Left ventricle myocardium inferior (tissue), 1 donor: ENCODE measurements at regions not wholly inside any gene's neighbourhood (a gene's known extent, or its start where the extent isn't known, plus 50 kb on each side); places are given as distances from the start of the nearest gene placed in this dataset.

Experiments used
- DNase-seq: peaks from one replicate; pipeline ENCODE4 v3.0.0-alpha.2; 2020
- H3K27ac ChIP-seq: fragments of 200-600 bp; replicated peaks from 2 replicates; pipeline ENCODE4 v1.8.0; 2021
- H3K27me3 ChIP-seq: fragments of 200-600 bp; 2 replicates; pipeline ENCODE4 v1.8.0; 2021; ENCODE audit warnings: low read depth
- H3K36me3 ChIP-seq: fragments of 200-600 bp; 2 replicates; pipeline ENCODE4 v1.8.0; 2021
- H3K4me1 ChIP-seq: fragments of 200-600 bp; 2 replicates; pipeline ENCODE4 v1.8.0; 2021
- H3K4me3 ChIP-seq: fragments of 200-600 bp; 2 replicates; pipeline ENCODE4 v1.8.0; 2021; ENCODE audit warnings: mild to moderate bottlenecking, moderate library complexity
- H3K9me3 ChIP-seq: fragments of 200-600 bp; replicated peaks from 2 replicates; pipeline ENCODE4 v1.8.0; 2021
- intact Hi-C: fragments of 100-400 bp; cut with micrococcal nuclease; formaldehyde crosslinking; loops from one replicate; pipeline ENCODE4 v1.11.0; 2022
- TF ChIP-seq, protein P1 (sequence below): fragments of 200-600 bp; IDR thresholded peaks from 2 replicates; pipeline ENCODE4 v1.8.0; 2021; ENCODE audit warnings: antibody characterized with exemption, mild to moderate bottlenecking, borderline replicate concordance
- donor health status: DM: no; HTN: yes; CAD: no; lungs with severe emphysema.

GRCh38 chr2:221676566-221677172 lies 104.6 kb upstream of the EPHA4 start:
- intact Hi-C loops, result no loop called here
- TF ChIP-seq, protein P1, sequence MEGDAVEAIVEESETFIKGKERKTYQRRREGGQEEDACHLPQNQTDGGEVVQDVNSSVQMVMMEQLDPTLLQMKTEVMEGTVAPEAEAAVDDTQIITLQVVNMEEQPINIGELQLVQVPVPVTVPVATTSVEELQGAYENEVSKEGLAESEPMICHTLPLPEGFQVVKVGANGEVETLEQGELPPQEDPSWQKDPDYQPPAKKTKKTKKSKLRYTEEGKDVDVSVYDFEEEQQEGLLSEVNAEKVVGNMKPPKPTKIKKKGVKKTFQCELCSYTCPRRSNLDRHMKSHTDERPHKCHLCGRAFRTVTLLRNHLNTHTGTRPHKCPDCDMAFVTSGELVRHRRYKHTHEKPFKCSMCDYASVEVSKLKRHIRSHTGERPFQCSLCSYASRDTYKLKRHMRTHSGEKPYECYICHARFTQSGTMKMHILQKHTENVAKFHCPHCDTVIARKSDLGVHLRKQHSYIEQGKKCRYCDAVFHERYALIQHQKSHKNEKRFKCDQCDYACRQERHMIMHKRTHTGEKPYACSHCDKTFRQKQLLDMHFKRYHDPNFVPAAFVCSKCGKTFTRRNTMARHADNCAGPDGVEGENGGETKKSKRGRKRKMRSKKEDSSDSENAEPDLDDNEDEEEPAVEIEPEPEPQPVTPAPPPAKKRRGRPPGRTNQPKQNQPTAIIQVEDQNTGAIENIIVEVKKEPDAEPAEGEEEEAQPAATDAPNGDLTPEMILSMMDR, result no peak
- Histone ChIP-seq H3K4me3 (no peak overlapping the region), H3K27me3 (peaks cover 20% of the 10 kb centered on the region), H3K4me1 (no peaks in the 10 kb centered on the region), H3K27ac (no peak overlapping the region), H3K36me3 (no peaks in the 10 kb centered on the region), H3K9me3 (no peaks in the 10 kb centered on the region)
- no peak for DNase-seq

- TF ChIP-seq, protein P1, result no peak
- Histone ChIP-seq H3K27ac (no peak overlapping the region), H3K36me3 (no peaks in the 10 kb centered on the region), H3K27me3 (peaks cover 11% of the 10 kb centered on the region), H3K4me3 (no peak overlapping the region), H3K9me3 (no peaks in the 10 kb centered on the region), H3K4me1 (no peaks in the 10 kb centered on the region)
- DNase-seq, result no peak
- intact Hi-C loops, result no loop called here
These were observed 103.3 kb upstream of the EPHA4 start for GRCh38 chr2:221675201-221675908.

GRCh38 chr2:221674446-221674845 lies 102.3 kb upstream of the EPHA4 start:
- H3K4me3 ChIP-seq, result no peak overlapping the region
- TF ChIP-seq, protein P1, result no peak
- intact Hi-C loops, result no loop called here
- H3K4me1 ChIP-seq, result no peaks in the 10 kb centered on the region
- DNase-seq, result no peak
- no peaks in the 10 kb centered on the region for H3K9me3 ChIP-seq
- peaks cover 11% of the 10 kb centered on the region for H3K27me3 ChIP-seq
- no peak overlapping the region for H3K27ac ChIP-seq
- no peaks in the 10 kb centered on the region for H3K36me3 ChIP-seq

- H3K36me3 ChIP-seq, result no peaks in the 10 kb centered on the region
- H3K4me1 ChIP-seq, result no peaks in the 10 kb centered on the region
- H3K9me3 ChIP-seq, result peaks cover 4% of the 10 kb centered on the region
- H3K27me3 ChIP-seq, result peaks cover 11% of the 10 kb centered on the region
- H3K4me3 ChIP-seq, result no peak overlapping the region
- DNase-seq, result no peak
- intact Hi-C loops, result no loop called here
- TF ChIP-seq, protein P1, result no peak
- H3K27ac ChIP-seq, result no peak overlapping the region
These were observed 101.1 kb upstream of the EPHA4 start for GRCh38 chr2:221673248-221673647.

DNA sequence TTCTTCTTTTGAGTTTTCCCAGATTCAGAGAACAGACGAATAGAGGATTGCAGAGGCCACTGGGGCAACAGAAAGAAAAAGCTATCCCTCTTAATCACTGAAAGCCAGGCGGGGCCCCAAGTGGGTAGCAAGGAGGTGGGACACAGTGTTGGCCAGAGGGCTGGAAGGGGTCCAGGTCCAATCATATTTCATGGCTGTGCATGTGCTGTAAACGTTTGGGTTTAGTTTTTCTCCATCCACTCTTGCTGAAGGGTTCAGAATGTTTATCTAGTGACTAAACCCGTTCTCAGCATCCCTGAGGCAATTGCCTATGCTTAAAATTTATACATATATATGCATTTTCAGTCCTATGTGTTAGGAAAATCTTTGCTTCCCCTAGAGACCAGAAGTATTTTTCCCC lies 99.4 kb upstream of the EPHA4 start:
- TF ChIP-seq, protein P1, result no peak
- Histone ChIP-seq H3K4me3 (no peak overlapping the region), H3K9me3 (peaks cover 5% of the 10 kb centered on the region), H3K36me3 (no peaks in the 10 kb centered on the region), H3K27me3 (peaks cover 5% of the 10 kb centered on the region), H3K27ac (no peak overlapping the region), H3K4me1 (no peaks in the 10 kb centered on the region)
- intact Hi-C loops, result no loop called here
- no peak for DNase-seq
